Fibroblast of skin of abdomen (primary cell): ENCODE measurements at regions not wholly inside any gene's neighbourhood (a gene's known extent, or its start where the extent isn't known, plus 50 kb on each side); places are given as distances from the start of the nearest gene placed in this dataset.
"Not testable (repeated sequence)": the region's sequence is repeated elsewhere in the genome, so short reads cannot be mapped to it uniquely, and the experiment has no call there.

Experiments used
- DNase-seq: peaks from one replicate; pipeline ENCODE4 v3.0.0-alpha.2; 2013

- DNase-seq, result peak; percentile 44
Measured at GRCh38 chr1:70760154-70760553, 287.5 kb downstream of the PTGER3 start.

GRCh38 chr1:70762386-70762785 is 285.2 kb downstream of the PTGER3 start:
- DNase-seq, result no peak

- peak; percentile 22 for DNase-seq
Measured at GRCh38 chr1:70764747-70765146, 282.9 kb downstream of the PTGER3 start.

GRCh38 chr1:70767377-70767776 is 280.2 kb downstream of the PTGER3 start:
- peak; percentile 64 for DNase-seq

- peak; percentile 17 for DNase-seq
Measured at GRCh38 chr1:70768216-70768615, 279.4 kb downstream of the PTGER3 start.

GRCh38 chr1:70778056-70778762 is 269.4 kb downstream of the PTGER3 start:
- DNase-seq, result no peak

GRCh38 chr1:70778934-70779333 is 268.7 kb downstream of the PTGER3 start:
- DNase-seq, result peak; percentile 10

GRCh38 chr1:70779571-70779970 is 268.0 kb downstream of the PTGER3 start:
- DNase-seq, result peak; percentile 86

GRCh38 chr1:70785287-70785686 is 262.3 kb downstream of the PTGER3 start:
- no peak for DNase-seq

GRCh38 chr1:70790232-70790923 is 257.2 kb downstream of the PTGER3 start:
- no peak for DNase-seq

- not testable (repeated sequence) for DNase-seq
Measured at GRCh38 chr1:70795064-70795463, 252.6 kb downstream of the PTGER3 start.

GRCh38 chr1:70796298-70796697 is 251.3 kb downstream of the PTGER3 start:
- not testable (repeated sequence) for DNase-seq

GRCh38 chr1:70802625-70803024 is 245.0 kb downstream of the PTGER3 start:
- not testable (repeated sequence) for DNase-seq

- DNase-seq, result no peak
Measured at GRCh38 chr1:70805641-70806040, 242.0 kb downstream of the PTGER3 start.

GRCh38 chr1:70807088-70807664 is 240.4 kb downstream of the PTGER3 start:
- DNase-seq, result no peak

- DNase-seq, result no peak
Measured at GRCh38 chr1:70809069-70809468, 238.5 kb downstream of the PTGER3 start.

GRCh38 chr1:70811815-70812214 is 235.8 kb downstream of the PTGER3 start:
- DNase-seq, result no peak

- no peak for DNase-seq
Measured at GRCh38 chr1:70812442-70813109, 235.0 kb downstream of the PTGER3 start.

- peak; percentile 65 for DNase-seq
Measured at GRCh38 chr1:70818401-70818800, 229.2 kb downstream of the PTGER3 start.

GRCh38 chr1:70819231-70819630 is 228.4 kb downstream of the PTGER3 start:
- DNase-seq, result no peak

- no peak for DNase-seq
Measured at GRCh38 chr1:70819785-70820184, 227.8 kb downstream of the PTGER3 start.

GRCh38 chr1:70820396-70820795 is 227.2 kb downstream of the PTGER3 start:
- no peak for DNase-seq

GRCh38 chr1:70820995-70821394 is 226.6 kb downstream of the PTGER3 start:
- no peak for DNase-seq
